SJCRH30 (cell line): ENCODE measurements at regions not wholly inside any gene's neighbourhood (a gene's known extent, or its start where the extent isn't known, plus 50 kb on each side); places are given as distances from the start of the nearest gene placed in this dataset.

ENCODE experiments used
- DNase-seq, 2 experiments: peaks; one replicate each; pipeline ENCODE4 v3.0.0-alpha.2; 2015 to 2020
- H3K27ac ChIP-seq: fragments of 250-450 bp; sonication (Bioruptor Pico); 2 replicates; pipeline ENCODE4 v1.5.1; 2020; ENCODE audit warnings: mild to moderate bottlenecking, moderate library complexity
- H3K27me3 ChIP-seq: fragments of 250-450 bp; sonication (Bioruptor Pico); 2 replicates; pipeline ENCODE4 v1.5.1; 2020; ENCODE audit warnings: mild to moderate bottlenecking, moderate library complexity
- H3K36me3 ChIP-seq: fragments of 250-450 bp; sonication (Bioruptor Pico); 2 replicates; pipeline ENCODE4 v1.5.1; 2020; ENCODE audit warnings: mild to moderate bottlenecking, moderate library complexity
- H3K4me1 ChIP-seq: fragments of 250-450 bp; sonication (Bioruptor Pico); 2 replicates; pipeline ENCODE4 v1.5.1; 2020; ENCODE audit warnings: mild to moderate bottlenecking, moderate library complexity
- H3K4me3 ChIP-seq: fragments of 250-450 bp; sonication (Bioruptor Pico); 2 replicates; pipeline ENCODE4 v1.5.1; 2020; ENCODE audit warnings: mild to moderate bottlenecking, moderate library complexity
- H3K9me3 ChIP-seq: fragments of 250-450 bp; sonication (Bioruptor Pico); replicated peaks from 2 replicates; pipeline ENCODE4 v1.5.1; 2020; ENCODE audit warnings: mild to moderate bottlenecking, moderate library complexity

- H3K36me3 ChIP-seq: no peaks in the 10 kb centered on the region
- no peak overlapping the region for H3K27ac ChIP-seq
- H3K9me3 ChIP-seq: no peaks in the 10 kb centered on the region
- DNase-seq: no peak
- no peaks in the 10 kb centered on the region for H3K27me3 ChIP-seq
- H3K4me3 ChIP-seq: no peak overlapping the region
- H3K4me1 ChIP-seq: peaks cover 15% of the 10 kb centered on the region; the same call in 1 of the 2 replicates
Observed at GRCh38 chr12:92549516-92549915, 153.3 kb upstream of the PLEKHG7 start.

- no peak for DNase-seq
- Histone ChIP-seq H3K27me3 (no peaks in the 10 kb centered on the region), H3K4me3 (no peak overlapping the region), H3K27ac (no peak overlapping the region), H3K9me3 (no peaks in the 10 kb centered on the region), H3K4me1 (peaks cover 7% of the 10 kb centered on the region; the same call in 1 of the 2 replicates), H3K36me3 (no peaks in the 10 kb centered on the region)
Observed at GRCh38 chr12:92547906-92548305, 154.9 kb upstream of the PLEKHG7 start.

- Histone ChIP-seq H3K36me3 (no peaks in the 10 kb centered on the region), H3K9me3 (no peaks in the 10 kb centered on the region), H3K27me3 (no peaks in the 10 kb centered on the region), H3K27ac (no peak overlapping the region), H3K4me1 (peaks cover 2% of the 10 kb centered on the region; the same call in 1 of the 2 replicates), H3K4me3 (no peak overlapping the region)
- DNase-seq: no peak
Observed at GRCh38 chr12:92547420-92547819, 155.4 kb upstream of the PLEKHG7 start.

- no peak for DNase-seq
- Histone ChIP-seq H3K4me3 (no peak overlapping the region), H3K9me3 (no peaks in the 10 kb centered on the region), H3K27me3 (no peaks in the 10 kb centered on the region), H3K4me1 (no peaks in the 10 kb centered on the region; the same call in 1 of the 2 replicates), H3K36me3 (no peaks in the 10 kb centered on the region), H3K27ac (no peak overlapping the region)
Observed at GRCh38 chr12:92546635-92547348, 156.0 kb upstream of the PLEKHG7 start.

- Histone ChIP-seq H3K27me3 (no peaks in the 10 kb centered on the region), H3K36me3 (no peaks in the 10 kb centered on the region), H3K4me1 (no peaks in the 10 kb centered on the region), H3K9me3 (no peaks in the 10 kb centered on the region), H3K27ac (no peak overlapping the region), H3K4me3 (no peak overlapping the region)
- DNase-seq: no peak
Observed at GRCh38 chr12:92546259-92546634, 156.5 kb upstream of the PLEKHG7 start.

GRCh38 chr12:92544322-92544721 lies 158.5 kb upstream of the PLEKHG7 start:
- Histone ChIP-seq H3K27ac (no peak overlapping the region), H3K9me3 (no peaks in the 10 kb centered on the region), H3K36me3 (no peaks in the 10 kb centered on the region), H3K4me3 (no peak overlapping the region), H3K4me1 (peaks cover 7% of the 10 kb centered on the region), H3K27me3 (no peaks in the 10 kb centered on the region)
- DNase-seq: no peak

GRCh38 chr12:92543840-92544239 lies 158.9 kb upstream of the PLEKHG7 start:
- no peak for DNase-seq
- no peak overlapping the region for H3K4me3 ChIP-seq
- H3K9me3 ChIP-seq: no peaks in the 10 kb centered on the region
- no peaks in the 10 kb centered on the region for H3K36me3 ChIP-seq
- no peak overlapping the region for H3K27ac ChIP-seq
- H3K4me1 ChIP-seq: peaks cover 12% of the 10 kb centered on the region
- H3K27me3 ChIP-seq: no peaks in the 10 kb centered on the region

- DNase-seq: no peak
- Histone ChIP-seq H3K36me3 (no peaks in the 10 kb centered on the region), H3K4me1 (peaks cover 15% of the 10 kb centered on the region), H3K4me3 (no peak overlapping the region), H3K27me3 (no peaks in the 10 kb centered on the region), H3K9me3 (no peaks in the 10 kb centered on the region), H3K27ac (no peak overlapping the region)
Observed at GRCh38 chr12:92543359-92543758, 159.4 kb upstream of the PLEKHG7 start.

- H3K9me3 ChIP-seq: no peaks in the 10 kb centered on the region
- no peak for DNase-seq
- H3K4me1 ChIP-seq: peaks cover 15% of the 10 kb centered on the region
- no peaks in the 10 kb centered on the region for H3K27me3 ChIP-seq
- no peak overlapping the region for H3K4me3 ChIP-seq
- no peak overlapping the region for H3K27ac ChIP-seq
- no peaks in the 10 kb centered on the region for H3K36me3 ChIP-seq
Observed at GRCh38 chr12:92541731-92542130, 161.1 kb upstream of the PLEKHG7 start.

- DNase-seq: no peak
- no peak overlapping the region for H3K27ac ChIP-seq
Observed at GRCh38 chr12:92540782-92541423, 161.9 kb upstream of the PLEKHG7 start.

GRCh38 chr12:92539976-92540781 lies 162.6 kb upstream of the PLEKHG7 start:
- H3K4me1 ChIP-seq: peaks cover 15% of the 10 kb centered on the region
- no peak overlapping the region for H3K4me3 ChIP-seq
- H3K27me3 ChIP-seq: no peaks in the 10 kb centered on the region
- no peak for DNase-seq
- no peaks in the 10 kb centered on the region for H3K36me3 ChIP-seq
- H3K9me3 ChIP-seq: no peaks in the 10 kb centered on the region
- no peak overlapping the region for H3K27ac ChIP-seq

More at GRCh38 chr12:92540782-92541423, 161.9 kb upstream of the PLEKHG7 start:
- Histone ChIP-seq H3K4me3 (no peak overlapping the region), H3K9me3 (no peaks in the 10 kb centered on the region), H3K4me1 (peaks cover 15% of the 10 kb centered on the region), H3K27me3 (no peaks in the 10 kb centered on the region), H3K36me3 (no peaks in the 10 kb centered on the region)

- H3K9me3 ChIP-seq: no peaks in the 10 kb centered on the region
- H3K4me1 ChIP-seq: peaks cover 15% of the 10 kb centered on the region
- H3K4me3 ChIP-seq: no peak overlapping the region
- H3K27ac ChIP-seq: peak overlapping the region; percentile 28; the same call in 1 of the 2 replicates
- no peaks in the 10 kb centered on the region for H3K27me3 ChIP-seq
- DNase-seq: peak; percentile 25 to 62
- H3K36me3 ChIP-seq: no peaks in the 10 kb centered on the region
Observed at GRCh38 chr12:92539110-92539749, 163.6 kb upstream of the PLEKHG7 start.

- Histone ChIP-seq H3K27me3 (no peaks in the 10 kb centered on the region), H3K4me3 (no peak overlapping the region), H3K27ac (no peak overlapping the region), H3K36me3 (no peaks in the 10 kb centered on the region), H3K9me3 (no peaks in the 10 kb centered on the region), H3K4me1 (peaks cover 20% of the 10 kb centered on the region)
- DNase-seq: no peak
Observed at GRCh38 chr12:92537290-92537960, 165.4 kb upstream of the PLEKHG7 start.

GRCh38 chr12:92535961-92536360 lies 166.8 kb upstream of the PLEKHG7 start:
- peaks cover 20% of the 10 kb centered on the region for H3K4me1 ChIP-seq
- H3K4me3 ChIP-seq: no peak overlapping the region
- no peaks in the 10 kb centered on the region for H3K9me3 ChIP-seq
- no peak overlapping the region for H3K27ac ChIP-seq
- H3K27me3 ChIP-seq: no peaks in the 10 kb centered on the region
- no peak for DNase-seq
- H3K36me3 ChIP-seq: no peaks in the 10 kb centered on the region
